ENCODE measurements at regions not wholly inside any gene's neighbourhood (a gene's known extent, or its start where the extent isn't known, plus 50 kb on each side); places are given as distances from the start of the nearest gene placed in this dataset.

DNA sequence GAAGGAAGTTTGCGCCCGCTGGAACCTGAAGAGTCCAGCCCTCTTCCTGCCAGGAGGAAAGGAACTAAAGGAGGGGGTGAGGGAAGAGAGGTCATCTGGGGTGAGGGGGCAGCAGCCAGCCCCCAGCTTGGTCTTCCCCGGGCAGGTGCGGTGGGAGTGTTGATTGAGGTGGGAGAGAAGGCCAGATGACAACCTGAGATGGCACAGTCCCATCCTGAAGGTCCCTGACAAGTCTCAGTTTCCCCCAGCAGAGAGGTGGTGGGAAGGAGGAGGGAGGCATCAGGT is 240.9 kb downstream of the HAUS1 start:
- H3K27ac ChIP-seq, result peak overlapping the region in 5 of 8 donors; percentile 27 to 76 (median 66)
- no peaks in the 10 kb centered on the region for H3K27me3 ChIP-seq (replicated peaks in 1 of 7)
- TF ChIP-seq, protein P1, sequence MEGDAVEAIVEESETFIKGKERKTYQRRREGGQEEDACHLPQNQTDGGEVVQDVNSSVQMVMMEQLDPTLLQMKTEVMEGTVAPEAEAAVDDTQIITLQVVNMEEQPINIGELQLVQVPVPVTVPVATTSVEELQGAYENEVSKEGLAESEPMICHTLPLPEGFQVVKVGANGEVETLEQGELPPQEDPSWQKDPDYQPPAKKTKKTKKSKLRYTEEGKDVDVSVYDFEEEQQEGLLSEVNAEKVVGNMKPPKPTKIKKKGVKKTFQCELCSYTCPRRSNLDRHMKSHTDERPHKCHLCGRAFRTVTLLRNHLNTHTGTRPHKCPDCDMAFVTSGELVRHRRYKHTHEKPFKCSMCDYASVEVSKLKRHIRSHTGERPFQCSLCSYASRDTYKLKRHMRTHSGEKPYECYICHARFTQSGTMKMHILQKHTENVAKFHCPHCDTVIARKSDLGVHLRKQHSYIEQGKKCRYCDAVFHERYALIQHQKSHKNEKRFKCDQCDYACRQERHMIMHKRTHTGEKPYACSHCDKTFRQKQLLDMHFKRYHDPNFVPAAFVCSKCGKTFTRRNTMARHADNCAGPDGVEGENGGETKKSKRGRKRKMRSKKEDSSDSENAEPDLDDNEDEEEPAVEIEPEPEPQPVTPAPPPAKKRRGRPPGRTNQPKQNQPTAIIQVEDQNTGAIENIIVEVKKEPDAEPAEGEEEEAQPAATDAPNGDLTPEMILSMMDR (IDR thresholded peaks at IDR 0.05 in 8 of 11, conservative IDR thresholded peaks at IDR 0.05 in 3 of 11), result no peak
- WGBS, 5 donors, result 69 to 77% (median 70%) methylated on average over 4 of the region's 4 CpGs
- no peaks in the 10 kb centered on the region for H3K36me3 ChIP-seq
- no peak for DNase-seq
- intact Hi-C loops (cut with DNase I; ENCODE audit: low total_unique reads), result no loop called here
- no peaks in the 10 kb centered on the region for H3K9me3 ChIP-seq
- no peak overlapping the region for H3K4me3 ChIP-seq
- peaks cover 23 to 69% (median 38%) of the 10 kb centered on the region in 6 donors for H3K4me1 ChIP-seq

DNA sequence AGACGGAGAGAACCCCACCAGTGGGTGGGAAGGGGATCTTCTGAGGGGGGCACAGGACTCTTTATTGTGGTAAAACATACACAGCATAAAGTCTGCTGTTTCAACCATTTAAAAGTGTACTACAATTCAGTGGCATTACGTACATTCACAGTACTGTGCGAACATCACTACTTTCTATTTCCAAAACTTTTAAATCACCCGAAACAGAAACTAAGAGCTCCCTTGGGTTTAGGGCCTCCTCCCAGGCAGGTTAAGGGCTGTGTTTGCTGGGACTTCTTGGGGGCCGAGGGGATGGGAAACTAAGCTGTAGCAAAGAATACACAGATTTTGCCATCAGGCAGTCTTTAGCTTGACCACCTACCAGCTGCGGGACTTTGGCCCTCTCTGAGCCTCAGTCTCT is 242.0 kb downstream of the HAUS1 start:
- Histone ChIP-seq H3K4me1 (peaks cover 23 to 71% (median 41%) of the 10 kb centered on the region in 6 donors), H3K27ac (peak overlapping the region in 3 of 8 donors; percentile 54 to 72 (median 66)), H3K36me3 (no peaks in the 10 kb centered on the region), H3K4me3 (no peak overlapping the region), H3K9me3 (no peaks in the 10 kb centered on the region), H3K27me3 (replicated peaks in 1 of 7) (no peaks in the 10 kb centered on the region)
- intact Hi-C loops (cut with DNase I; ENCODE audit: low total_unique reads), result no loop called here
- TF ChIP-seq POLR2A (IDR thresholded peaks at IDR 0.05) (no peak), POLR2AphosphoS5 (IDR thresholded peaks at IDR 0.05) (no peak)
- TF ChIP-seq, protein P1 (IDR thresholded peaks at IDR 0.05 in 8 of 11, conservative IDR thresholded peaks at IDR 0.05 in 3 of 11), result no peak
- peak; percentile 5 for DNase-seq
- WGBS, 5 donors, result 69 to 81% (median 76%) methylated on average over 6 of the region's 6 CpGs

DNA sequence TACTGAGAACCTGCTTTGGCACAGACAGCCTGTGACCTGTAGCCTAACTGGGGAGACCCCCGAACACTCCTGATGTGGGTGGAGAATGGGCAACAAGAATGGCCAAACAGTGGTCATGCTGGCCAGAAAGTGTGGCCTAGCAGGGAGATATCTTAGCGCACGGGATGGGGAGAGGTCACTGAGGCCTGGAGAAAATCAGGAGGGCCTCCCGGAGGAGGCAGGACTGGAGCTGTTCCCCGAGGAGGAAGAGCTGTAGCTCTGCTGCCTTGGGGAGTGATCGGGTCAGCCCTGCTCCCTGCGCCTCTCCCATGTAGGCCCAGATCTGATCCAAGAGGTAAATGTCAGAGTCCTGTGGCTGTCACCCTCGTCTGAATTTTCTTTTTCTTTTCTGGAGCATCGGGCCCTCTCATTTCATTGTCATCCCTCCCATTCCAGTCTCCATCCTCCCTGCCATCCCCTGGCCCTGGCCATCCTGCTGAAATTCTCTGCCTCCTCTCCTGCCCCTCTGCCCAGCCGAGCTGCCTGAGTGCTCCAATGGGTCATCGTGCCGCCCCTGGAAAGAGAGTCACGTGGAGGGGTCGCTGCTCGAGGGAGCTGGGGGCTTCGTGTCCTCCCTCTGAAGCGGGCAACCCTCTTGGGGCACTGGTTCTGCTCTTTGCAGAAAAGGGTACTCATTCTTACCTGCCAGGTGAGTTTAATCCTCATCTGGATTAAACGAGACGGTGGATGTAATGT is 242.9 kb downstream of the HAUS1 start:
- DNase-seq, result peak; percentile 53
- Histone ChIP-seq H3K4me1 (peaks cover 18 to 70% (median 39%) of the 10 kb centered on the region in 6 donors), H3K36me3 (no peaks in the 10 kb centered on the region), H3K27me3 (replicated peaks in 1 of 7) (no peaks in the 10 kb centered on the region), H3K4me3 (no peak overlapping the region), H3K27ac (peak overlapping the region in 2 of 8 donors; percentile 54 to 72), H3K9me3 (no peaks in the 10 kb centered on the region)
- WGBS, 5 donors, result 91 to 95% (median 92%) methylated on average over 19 of the region's 19 CpGs
- intact Hi-C loops (cut with DNase I; ENCODE audit: low total_unique reads), result no loop called here
- TF ChIP-seq POLR2AphosphoS5 (IDR thresholded peaks at IDR 0.05) (no peak), POLR2A (IDR thresholded peaks at IDR 0.05) (no peak)
- TF ChIP-seq, protein P1 (IDR thresholded peaks at IDR 0.05 in 8 of 11, conservative IDR thresholded peaks at IDR 0.05 in 3 of 11), result no peak

DNA sequence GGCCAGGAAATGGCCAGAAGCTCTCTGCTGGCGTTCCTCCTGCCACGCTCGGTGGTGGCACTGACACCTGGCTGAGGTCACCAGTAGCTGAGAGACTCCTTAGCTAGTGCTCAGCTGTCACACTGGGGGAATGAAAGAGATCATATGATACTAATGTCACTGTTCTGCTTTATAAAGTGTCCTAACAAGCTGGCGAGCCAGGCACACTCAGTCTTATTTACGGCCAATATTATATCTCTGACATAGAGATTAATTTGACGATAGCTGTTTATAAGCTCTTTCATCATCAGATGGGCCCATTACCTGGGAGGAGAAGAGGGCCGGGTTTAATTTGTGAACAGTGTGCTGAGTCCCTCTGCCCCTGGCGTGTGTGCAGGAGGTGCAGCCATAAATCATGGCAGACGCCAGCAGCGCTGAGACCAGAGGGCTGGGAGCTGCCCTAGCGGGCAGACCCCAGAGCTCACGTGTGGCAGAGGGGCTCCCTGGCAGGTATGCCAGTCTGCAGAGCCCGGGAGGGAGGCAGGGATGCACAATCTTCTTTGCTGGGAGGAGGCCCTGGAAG is 246.5 kb downstream of the HAUS1 start:
- H3K4me1 ChIP-seq, result peaks cover 0 to 43% (median 15%) of the 10 kb centered on the region in 6 donors
- H3K27ac ChIP-seq, result no peak overlapping the region
- no peaks in the 10 kb centered on the region for H3K9me3 ChIP-seq
- intact Hi-C loops (cut with DNase I; ENCODE audit: low total_unique reads), result no loop called here
- no peaks in the 10 kb centered on the region for H3K27me3 ChIP-seq (replicated peaks in 1 of 7)
- 60 to 77% (median 73%) methylated on average over 8 to 13 of the region's 13 CpGs for WGBS, 5 donors
- H3K4me3 ChIP-seq, result no peak overlapping the region
- DNase-seq, result peak; percentile 30
- no peak for TF ChIP-seq POLR2AphosphoS5 (IDR thresholded peaks at IDR 0.05)
- TF ChIP-seq POLR2A (IDR thresholded peaks at IDR 0.05), result no peak
- TF ChIP-seq, protein P1 (IDR thresholded peaks at IDR 0.05 in 8 of 11, conservative IDR thresholded peaks at IDR 0.05 in 3 of 11), result no peak
- H3K36me3 ChIP-seq, result no peaks in the 10 kb centered on the region

Data from spleen (tissue), 11 donors.